Right lobe of liver (tissue), 4 donors: ENCODE measurements at regions not wholly inside any gene's neighbourhood (a gene's known extent, or its start where the extent isn't known, plus 50 kb on each side); places are given as distances from the start of the nearest gene placed in this dataset.

Experiments used
- POLR2A ChIP-seq: fragments of 450-650 bp; IDR thresholded peaks from one replicate; pipeline ENCODE4 v1.6.1; 2017; ENCODE audit warnings: antibody characterized with exemption, mild to moderate bottlenecking
- TF ChIP-seq, protein P1 (sequence below), 4 donors: fragments of 200-600 bp in 3 of 4; fragments of 450-650 bp in 1 of 4; IDR thresholded peaks; one replicate each; pipeline versions ENCODE4 v1.5.1 to v1.8.0; 2016 to 2022; ENCODE audit warnings: antibody characterized with exemption in 4 of 4, mild to moderate bottlenecking in 2 of 4
- donor health status: DM: no; HTN: no; CAD: no.
- donor health status: DM: no; HTN: no; CAD: no.
- donor health status: DM: no; HTN: yes; CAD: no.

GRCh38 chr2:3982160-3982559 lies 278.8 kb downstream of the DCDC2C start:
- TF ChIP-seq, protein P1, sequence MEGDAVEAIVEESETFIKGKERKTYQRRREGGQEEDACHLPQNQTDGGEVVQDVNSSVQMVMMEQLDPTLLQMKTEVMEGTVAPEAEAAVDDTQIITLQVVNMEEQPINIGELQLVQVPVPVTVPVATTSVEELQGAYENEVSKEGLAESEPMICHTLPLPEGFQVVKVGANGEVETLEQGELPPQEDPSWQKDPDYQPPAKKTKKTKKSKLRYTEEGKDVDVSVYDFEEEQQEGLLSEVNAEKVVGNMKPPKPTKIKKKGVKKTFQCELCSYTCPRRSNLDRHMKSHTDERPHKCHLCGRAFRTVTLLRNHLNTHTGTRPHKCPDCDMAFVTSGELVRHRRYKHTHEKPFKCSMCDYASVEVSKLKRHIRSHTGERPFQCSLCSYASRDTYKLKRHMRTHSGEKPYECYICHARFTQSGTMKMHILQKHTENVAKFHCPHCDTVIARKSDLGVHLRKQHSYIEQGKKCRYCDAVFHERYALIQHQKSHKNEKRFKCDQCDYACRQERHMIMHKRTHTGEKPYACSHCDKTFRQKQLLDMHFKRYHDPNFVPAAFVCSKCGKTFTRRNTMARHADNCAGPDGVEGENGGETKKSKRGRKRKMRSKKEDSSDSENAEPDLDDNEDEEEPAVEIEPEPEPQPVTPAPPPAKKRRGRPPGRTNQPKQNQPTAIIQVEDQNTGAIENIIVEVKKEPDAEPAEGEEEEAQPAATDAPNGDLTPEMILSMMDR (IDR thresholded peaks at IDR 0.05): no peak
- TF ChIP-seq POLR2A: no peak
